Hepatocyte (in vitro differentiated cells): ENCODE measurements at regions not wholly inside any gene's neighbourhood (a gene's known extent, or its start where the extent isn't known, plus 50 kb on each side); places are given as distances from the start of the nearest gene placed in this dataset.

Experiments
- DNase-seq: peaks from one replicate; pipeline ENCODE4 v3.0.0-alpha.2; 2016; ENCODE audit warnings: low spot score
- H2AFZ ChIP-seq: fragments of 200-600 bp; sonication (generic); 2 replicates; pipeline ENCODE4 v1.6.0; 2016; ENCODE audit warnings: antibody characterized with exemption, mild to moderate bottlenecking
- H3K27ac ChIP-seq: fragments of 200-600 bp; sonication (generic); 2 replicates; pipeline ENCODE4 v1.5.1; 2016; ENCODE audit warnings: mild to moderate bottlenecking
- H3K27me3 ChIP-seq: fragments of 200-600 bp; sonication (generic); 2 replicates; pipeline ENCODE4 v1.6.1; 2016
- H3K36me3 ChIP-seq: fragments of 200-600 bp; sonication (generic); replicated peaks from 2 replicates; pipeline ENCODE4 v1.5.1; 2016; ENCODE audit warnings: low read depth; ENCODE audit not compliant: insufficient read depth
- H3K4me1 ChIP-seq: fragments of 200-600 bp; sonication (generic); 2 replicates; pipeline ENCODE4 v1.5.1; 2016; ENCODE audit warnings: mild to moderate bottlenecking, moderate library complexity; ENCODE audit not compliant: insufficient read depth
- H3K4me2 ChIP-seq: fragments of 200-600 bp; sonication (generic); 2 replicates; pipeline ENCODE4 v1.6.0; 2016
- H3K4me3 ChIP-seq: fragments of 200-600 bp; sonication (generic); 2 replicates; pipeline ENCODE4 v1.5.1; 2016; ENCODE audit warnings: mild to moderate bottlenecking
- H3K79me2 ChIP-seq: fragments of 200-600 bp; sonication (generic); 2 replicates; pipeline ENCODE4 v1.6.0; 2017; ENCODE audit warnings: mild to moderate bottlenecking
- H3K9me2 ChIP-seq: fragments of 200-600 bp; sonication (generic); replicated peaks from 2 replicates; pipeline ENCODE4 v1.6.0; 2017; ENCODE audit warnings: mild to moderate bottlenecking; ENCODE audit not compliant: insufficient read depth
- H3K9me3 ChIP-seq: fragments of 200-600 bp; sonication (generic); 2 replicates; pipeline ENCODE4 v1.5.1; 2016; ENCODE audit warnings: low read depth, mild to moderate bottlenecking
- H4K20me1 ChIP-seq: fragments of 200-600 bp; sonication (generic); 2 replicates; pipeline ENCODE4 v1.6.0; 2016; ENCODE audit warnings: mild to moderate bottlenecking; ENCODE audit not compliant: insufficient read depth, poor library complexity, severe bottlenecking
- CTCF ChIP-seq: fragments of 200-600 bp; sonication (generic); IDR thresholded peaks from 2 replicates; pipeline ENCODE4 v1.5.1; 2016; ENCODE audit warnings: antibody characterized with exemption, mild to moderate bottlenecking; ENCODE audit not compliant: poor library complexity
- EZH2 ChIP-seq: fragments of 200-600 bp; sonication (generic); IDR thresholded peaks from 2 replicates; pipeline ENCODE4 v1.6.1; 2016; ENCODE audit warnings: antibody characterized with exemption, mild to moderate bottlenecking, borderline replicate concordance
- EZH2phosphoT487 ChIP-seq: fragments of 200-600 bp; sonication (generic); IDR thresholded peaks from one replicate; pipeline ENCODE4 v1.6.1; 2018; ENCODE audit warnings: antibody characterized with exemption, mild to moderate bottlenecking, low read depth, moderate library complexity; ENCODE audit not compliant: unreplicated experiment, severe bottlenecking
- WGBS: methylation state at CpG from one replicate; pipeline ENCODE4 v1.1.6; 2016; ENCODE audit warnings: low lambda C conversion rate; ENCODE audit errors: missing lambda C conversion rate; 5-methylcytosine and 5-hydroxymethylcytosine counted together

- Histone ChIP-seq H3K27me3 (no peaks in the 10 kb centered on the region), H2AFZ (no peak overlapping the region), H3K79me2 (no peaks in the 10 kb centered on the region), H3K36me3 (no peaks in the 10 kb centered on the region), H3K9me3 (no peaks in the 10 kb centered on the region), H4K20me1 (no peaks in the 10 kb centered on the region), H3K9me2 (no peaks in the 10 kb centered on the region), H3K4me3 (no peak overlapping the region), H3K27ac (no peak overlapping the region), H3K4me1 (no peaks in the 10 kb centered on the region), H3K4me2 (no peak overlapping the region)
- DNase-seq = no peak
- 80% methylated on average over 6 of the region's 6 CpGs for WGBS
- TF ChIP-seq EZH2 (no peak), CTCF (no peak), EZH2phosphoT487 (no peak)
Measured at GRCh38 chr7:153415632-153416031, 636.6 kb upstream of the DPP6 start.

GRCh38 chr7:153422291-153423209 lies 629.6 kb upstream of the DPP6 start:
- Histone ChIP-seq H3K4me3 (no peak overlapping the region), H3K9me2 (no peaks in the 10 kb centered on the region), H3K4me2 (no peak overlapping the region), H3K36me3 (no peaks in the 10 kb centered on the region), H3K27me3 (no peaks in the 10 kb centered on the region), H3K27ac (no peak overlapping the region), H4K20me1 (no peaks in the 10 kb centered on the region), H2AFZ (no peak overlapping the region), H3K4me1 (no peaks in the 10 kb centered on the region), H3K79me2 (no peaks in the 10 kb centered on the region), H3K9me3 (no peaks in the 10 kb centered on the region)
- DNase-seq = no peak
- WGBS = 78% methylated on average over 9 of the region's 9 CpGs
- TF ChIP-seq EZH2phosphoT487 = no peak
- no peak for TF ChIP-seq EZH2
- no peak for TF ChIP-seq CTCF

- no peak for DNase-seq
- Histone ChIP-seq H2AFZ (no peak overlapping the region), H3K4me2 (no peak overlapping the region), H3K4me1 (no peaks in the 10 kb centered on the region), H3K36me3 (no peaks in the 10 kb centered on the region), H3K9me2 (no peaks in the 10 kb centered on the region), H3K9me3 (no peaks in the 10 kb centered on the region), H3K27ac (no peak overlapping the region), H4K20me1 (no peaks in the 10 kb centered on the region), H3K4me3 (no peak overlapping the region), H3K27me3 (no peaks in the 10 kb centered on the region), H3K79me2 (no peaks in the 10 kb centered on the region)
- TF ChIP-seq CTCF = no peak
- TF ChIP-seq EZH2 = no peak
- no peak for TF ChIP-seq EZH2phosphoT487
- 77% methylated on average over 2 of the region's 2 CpGs for WGBS
Measured at GRCh38 chr7:153423210-153423590, 629.0 kb upstream of the DPP6 start.
